HepG2 (cell line): ENCODE measurements at regions not wholly inside any gene's neighbourhood (a gene's known extent, or its start where the extent isn't known, plus 50 kb on each side); places are given as distances from the start of the nearest gene placed in this dataset.

Experiments
- ATAC-seq: fragments of 200-7000 bp; cut with Tn5 transposase; 3 replicates; pipeline ENCODE4 v1.9.1; 2020; ENCODE audit warnings: mild to moderate bottlenecking, moderate library complexity
- BruUV-seq: library from RNA; stranded (reverse); fragments of 400-500 nt; replicated peaks from 2 replicates; lab custom pipeline; 2021; lab: Mats Ljungman, UMichigan
- CTCF ChIA-PET: fragments of 300-600 bp; formaldehyde crosslinking; extraction: SDS; loops from one replicate; lab custom pipeline; 2021; ENCODE audit warnings: low total read pairs, inconsistent platforms, low intra/inter-chr PET ratio; lab: Yijun Ruan, JAX
- POLR2A ChIA-PET: fragments of 350-600 bp; sonication (Branson Sonifier 250); formaldehyde crosslinking; loops from one replicate; lab custom pipeline; 2020; ENCODE audit warnings: antibody characterized with exemption, inconsistent platforms; lab: Yijun Ruan, JAX
- DNase-seq: peaks from one replicate; pipeline ENCODE4 v3.0.0-alpha.2; 2015; ENCODE audit warnings: low spot score
- FAIRE-seq: peaks from 3 replicates; lab custom pipeline; 2011; peaks lifted over from hg19 to GRCh38; lab: Jason Lieb, UNC
- H2AFZ ChIP-seq: one replicate; pipeline ENCODE4 v1.6.1; 2011; ENCODE audit warnings: low read length, inconsistent platforms
- H3K27ac ChIP-seq: fragments of 300-600 bp; 3 replicates; pipeline ENCODE4 v1.8.0; 2011; ENCODE audit warnings: mixed run types, mild to moderate bottlenecking, mixed read lengths, low read length, inconsistent platforms; ENCODE audit not compliant: insufficient read depth; ENCODE audit errors: extremely low read length
- H3K27me3 ChIP-seq, 2 experiments: fragments of 200-600 bp in 1 of 2; 2 replicates in 1 of 2; 3 replicates in 1 of 2; pipeline versions ENCODE4 v1.6.0 to v1.8.0; 2011; ENCODE audit warnings: low read length in 2 of 2, mild to moderate bottlenecking in 2 of 2, moderate library complexity in 2 of 2, inconsistent platforms in 1 of 2; ENCODE audit not compliant: insufficient read depth in 2 of 2, control insufficient read depth in 1 of 2
- H3K36me3 ChIP-seq, 2 experiments: fragments of 200-600 bp in 1 of 2; replicated peaks in 1 of 2; 2 replicates in 1 of 2; 3 replicates in 1 of 2; pipeline versions ENCODE4 v1.5.1 to v1.8.0; 2011; ENCODE audit warnings: low read length in 2 of 2, inconsistent platforms in 1 of 2; ENCODE audit not compliant: insufficient read depth in 2 of 2, control insufficient read depth in 1 of 2
- H3K4me1 ChIP-seq: 2 replicates; pipeline ENCODE4 v1.5.1; 2012; ENCODE audit warnings: low read length, inconsistent platforms; ENCODE audit not compliant: insufficient read depth
- H3K4me2 ChIP-seq: 2 replicates; pipeline ENCODE4 v1.6.0; 2011; ENCODE audit warnings: low read depth, low read length, inconsistent platforms
- H3K4me3 ChIP-seq, 3 experiments: fragments of 200-600 bp in 1 of 3; sonication (generic), shearing (Covaris generic) in 1 of 3; replicated peaks in 1 of 3; 2 replicates each; pipeline ENCODE4 v1.5.1; 2011 to 2016; ENCODE audit warnings: low read length in 3 of 3, inconsistent platforms in 2 of 3, low read depth in 2 of 3, mild to moderate bottlenecking in 2 of 3, control low read depth in 1 of 3, mixed read lengths in 1 of 3; ENCODE audit not compliant: insufficient read depth in 1 of 3
- H3K79me2 ChIP-seq: one replicate; pipeline ENCODE4 v1.6.1; 2011; ENCODE audit warnings: low read length, inconsistent platforms; ENCODE audit not compliant: insufficient read depth
- H3K9ac ChIP-seq: 2 replicates; pipeline ENCODE4 v1.6.0; 2011; ENCODE audit warnings: mild to moderate bottlenecking, low read depth, low read length, inconsistent platforms; ENCODE audit not compliant: insufficient read depth
- H3K9me3 ChIP-seq: 2 replicates; pipeline ENCODE4 v1.5.1; 2012; ENCODE audit warnings: mild to moderate bottlenecking, low read length
- H4K20me1 ChIP-seq: 2 replicates; pipeline ENCODE4 v1.6.0; 2011; ENCODE audit warnings: inconsistent platforms, mild to moderate bottlenecking, low read length, moderate library complexity; ENCODE audit not compliant: insufficient read depth
- ELF3 ChIP-seq: IDR thresholded peaks from 2 replicates; pipeline ENCODE4 v1.6.1; 2016; ENCODE audit warnings: missing genetic modification reagents, missing compliant biosample characterization
- FOXO1 ChIP-seq: sonication (generic); formaldehyde crosslinking; IDR thresholded peaks from 2 replicates; pipeline ENCODE4 v1.4.0; 2020; ENCODE audit warnings: missing genetic modification reagents
- HDAC2 ChIP-seq: sonication (generic); formaldehyde crosslinking; IDR thresholded peaks from 2 replicates; pipeline ENCODE4 v1.4.0; 2020; ENCODE audit warnings: missing genetic modification reagents
- MBNL3 ChIP-seq: fragments of 250-450 bp; sonication (Bioruptor Pico); conservative IDR thresholded peaks from 2 replicates; pipeline ENCODE4 v1.8.0; 2022; ENCODE audit warnings: mild to moderate bottlenecking, inconsistent platforms
- MTF1 ChIP-seq: sonication (generic); formaldehyde crosslinking; IDR thresholded peaks from 2 replicates; pipeline ENCODE4 v1.5.0; 2020; ENCODE audit warnings: missing genetic modification reagents
- SMYD3 ChIP-seq: sonication (generic); formaldehyde crosslinking; IDR thresholded peaks from 2 replicates; pipeline ENCODE4 v1.8.1; 2023; ENCODE audit warnings: mild to moderate bottlenecking, missing genetic modification reagents
- ZNF256 ChIP-seq: sonication (generic); formaldehyde crosslinking; conservative IDR thresholded peaks from 2 replicates; pipeline ENCODE4 v1.4.0; 2020; ENCODE audit warnings: missing genetic modification reagents
- ZNF550 ChIP-seq: sonication (generic); formaldehyde crosslinking; IDR thresholded peaks from 2 replicates; pipeline ENCODE4 v1.4.0; 2020; ENCODE audit warnings: mild to moderate bottlenecking, missing genetic modification reagents, borderline replicate concordance
- ZNF605 ChIP-seq: sonication (generic); formaldehyde crosslinking; IDR thresholded peaks from 2 replicates; pipeline ENCODE4 v1.8.0; 2022; ENCODE audit warnings: mild to moderate bottlenecking, missing genetic modification reagents
- ZNF709 ChIP-seq: sonication (generic); formaldehyde crosslinking; IDR thresholded peaks from 2 replicates; pipeline ENCODE4 v1.5.0; 2020; ENCODE audit warnings: mild to moderate bottlenecking, missing genetic modification reagents
- WGBS: methylation state at CpG from one replicate; pipeline ENCODE4 v1.1.6; 2017; ENCODE audit warnings: low lambda C conversion rate; 5-methylcytosine and 5-hydroxymethylcytosine counted together
- in situ Hi-C: cut with HindIII; loops from 2 replicates; pipeline ENCODE4 v1.10.0; 2017; ENCODE audit warnings: low pct_unique_long_range_greater_than_20kb; ENCODE audit not compliant: extremely low pct_ligation_motif_present
- intact Hi-C: fragments of 100-400 bp; cut with micrococcal nuclease; formaldehyde crosslinking; loops from one replicate; pipeline ENCODE4 v1.10.0; 2022; ENCODE audit not compliant: unreplicated experiment
- TF ChIP-seq, protein P1 (sequence below): IDR thresholded peaks from 2 replicates; pipeline ENCODE4 v1.6.1; 2016

GRCh38 chr16:54632322-54633220 is 298.1 kb upstream of the IRX5 start:
- no peak overlapping the region for H3K27ac ChIP-seq
- TF ChIP-seq MTF1 (CRISPR knock-in tag): no peak
- no peak for TF ChIP-seq ELF3 (CRISPR knock-in tag)
- no peak for TF ChIP-seq MBNL3 (CRISPR knock-in tag)
- TF ChIP-seq, protein P1, sequence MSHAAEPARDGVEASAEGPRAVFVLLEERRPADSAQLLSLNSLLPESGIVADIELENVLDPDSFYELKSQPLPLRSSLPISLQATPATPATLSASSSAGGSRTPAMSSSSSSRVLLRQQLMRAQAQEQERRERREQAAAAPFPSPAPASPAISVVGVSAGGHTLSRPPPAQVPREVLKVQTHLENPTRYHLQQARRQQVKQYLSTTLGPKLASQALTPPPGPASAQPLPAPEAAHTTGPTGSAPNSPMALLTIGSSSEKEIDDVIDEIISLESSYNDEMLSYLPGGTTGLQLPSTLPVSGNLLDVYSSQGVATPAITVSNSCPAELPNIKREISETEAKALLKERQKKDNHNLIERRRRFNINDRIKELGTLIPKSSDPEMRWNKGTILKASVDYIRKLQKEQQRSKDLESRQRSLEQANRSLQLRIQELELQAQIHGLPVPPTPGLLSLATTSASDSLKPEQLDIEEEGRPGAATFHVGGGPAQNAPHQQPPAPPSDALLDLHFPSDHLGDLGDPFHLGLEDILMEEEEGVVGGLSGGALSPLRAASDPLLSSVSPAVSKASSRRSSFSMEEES (CRISPR knock-in tag): no peak
- TF ChIP-seq ZNF550 (CRISPR knock-in tag): no peak
- TF ChIP-seq ZNF256 (CRISPR knock-in tag): no peak
- TF ChIP-seq ZNF605 (CRISPR knock-in tag): no peak
- TF ChIP-seq SMYD3 (CRISPR knock-in tag): no peak
- no peak for TF ChIP-seq HDAC2 (CRISPR knock-in tag)
- TF ChIP-seq ZNF709: no peak
- TF ChIP-seq FOXO1 (CRISPR knock-in tag): no peak
- intact Hi-C loops: loop anchor here (10.0 kb wide), 1 partner anchor 688 kb away; no protein-coding TSS in a partner anchor
- no peak overlapping the region for H3K4me3 ChIP-seq
- POLR2A ChIA-PET: no interaction called here
- CTCF ChIA-PET: no interaction called here
- ATAC-seq (no peak), DNase-seq (no peak), FAIRE-seq (no peak)
- H3K9me3 ChIP-seq: no peaks in the 10 kb centered on the region
- BruUV-seq: no TSS peak
- in situ Hi-C loops: no loop called here
- H3K36me3 ChIP-seq: no peaks in the 10 kb centered on the region
- peaks cover 2 to 72% of the 10 kb centered on the region in 2 experiments; a peak in 4 of 5 replicates for H3K27me3 ChIP-seq
- WGBS: 56% methylated on average over 13 of the region's 13 CpGs
- H3K79me2 ChIP-seq: no peaks in the 10 kb centered on the region
- H3K9ac ChIP-seq: no peak overlapping the region
- H4K20me1 ChIP-seq: peaks cover 13% of the 10 kb centered on the region; the same call in 1 of the 2 replicates
- H3K4me1 ChIP-seq: peaks cover 20% of the 10 kb centered on the region
- no peak overlapping the region for H3K4me2 ChIP-seq
- no peak overlapping the region for H2AFZ ChIP-seq
